ENCODE measurements at regions not wholly inside any gene's neighbourhood (a gene's known extent, or its start where the extent isn't known, plus 50 kb on each side); places are given as distances from the start of the nearest gene placed in this dataset.

DNA sequence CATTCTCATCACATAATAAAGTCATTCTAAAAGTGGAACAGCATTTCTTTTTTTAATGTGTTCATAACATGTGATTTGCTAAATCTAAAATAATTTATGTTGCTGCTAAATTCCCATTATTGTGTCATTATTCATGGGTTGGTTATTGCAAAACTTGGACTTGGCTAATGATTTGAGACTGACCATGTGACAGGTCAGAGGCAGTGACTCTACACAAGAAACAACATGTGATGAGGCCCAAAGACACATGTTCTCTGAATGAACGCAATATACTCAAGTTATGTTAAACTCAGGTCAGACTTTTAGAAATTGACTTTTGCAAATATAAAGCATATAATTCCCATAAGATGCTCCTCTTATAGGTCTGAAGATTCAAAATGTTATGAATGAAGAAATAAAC lies 566.1 kb downstream of the TBL1XR1 start:
- Histone ChIP-seq H4K91ac (ENCODE audit: insufficient read length, low read depth, low read length) (no peak overlapping the region), H3K14ac (ENCODE audit: insufficient read depth, low read length) (no peak overlapping the region), H2BK12ac (ENCODE audit: insufficient read length, low read depth, low read length) (no peak overlapping the region), H2BK5ac (ENCODE audit: insufficient read length, low read length) (no peak overlapping the region), H2AFZ (ENCODE audit: low read length) (no peak overlapping the region), H3K4ac (ENCODE audit: low read depth, low read length) (no peak overlapping the region), H3K23me2 (ENCODE audit: insufficient read length, low read depth, low read length, poor library complexity, severe bottlenecking) (no peaks in the 10 kb centered on the region), H3K79me2 (ENCODE audit: insufficient read depth, low read length) (no peaks in the 10 kb centered on the region), H3K23ac (ENCODE audit: insufficient read length, low read depth, low read length) (no peak overlapping the region), H3K27me3 (ENCODE audit: insufficient read depth, low read length) (no peaks in the 10 kb centered on the region), H3K4me1 (ENCODE audit: insufficient read depth, low read length) (no peaks in the 10 kb centered on the region; the same call in 1 of the 2 replicates), H3K79me1 (ENCODE audit: insufficient read depth, low read depth, low read length, poor library complexity, severe bottlenecking) (no peaks in the 10 kb centered on the region), H4K5ac (ENCODE audit: insufficient read length, low read depth, low read length) (no peak overlapping the region), H3K4me2 (ENCODE audit: insufficient read depth, insufficient read length, low read length) (no peak overlapping the region), H3T11ph (ENCODE audit: low read length) (no peak overlapping the region), H2BK120ac (ENCODE audit: low read depth, low read length, poor library complexity, severe bottlenecking) (no peak overlapping the region), H2BK20ac (ENCODE audit: low read depth, low read length, poor library complexity, severe bottlenecking) (no peak overlapping the region), H4K20me1 (ENCODE audit: control insufficient read depth, insufficient read depth, insufficient read length) (no peaks in the 10 kb centered on the region), H4K8ac (replicated peaks; ENCODE audit: insufficient read length, low read depth, low read length) (no peak overlapping the region), H3K27ac (ENCODE audit: insufficient read length, low read depth, low read length) (no peak overlapping the region), H3K9ac (ENCODE audit: extremely low read depth, insufficient read length, low read length) (no peak overlapping the region), H3K18ac (ENCODE audit: insufficient read length, low read depth, low read length) (no peak overlapping the region), H3K56ac (ENCODE audit: insufficient read length, low read depth, low read length) (no peak overlapping the region), H2BK15ac (ENCODE audit: low read depth, low read length) (no peak overlapping the region), H3K9me3 (ENCODE audit: control insufficient read depth, low read depth, low read length) (no peaks in the 10 kb centered on the region), H2AK5ac (ENCODE audit: insufficient read length, low read length) (no peak overlapping the region)
- TF ChIP-seq, protein P1, sequence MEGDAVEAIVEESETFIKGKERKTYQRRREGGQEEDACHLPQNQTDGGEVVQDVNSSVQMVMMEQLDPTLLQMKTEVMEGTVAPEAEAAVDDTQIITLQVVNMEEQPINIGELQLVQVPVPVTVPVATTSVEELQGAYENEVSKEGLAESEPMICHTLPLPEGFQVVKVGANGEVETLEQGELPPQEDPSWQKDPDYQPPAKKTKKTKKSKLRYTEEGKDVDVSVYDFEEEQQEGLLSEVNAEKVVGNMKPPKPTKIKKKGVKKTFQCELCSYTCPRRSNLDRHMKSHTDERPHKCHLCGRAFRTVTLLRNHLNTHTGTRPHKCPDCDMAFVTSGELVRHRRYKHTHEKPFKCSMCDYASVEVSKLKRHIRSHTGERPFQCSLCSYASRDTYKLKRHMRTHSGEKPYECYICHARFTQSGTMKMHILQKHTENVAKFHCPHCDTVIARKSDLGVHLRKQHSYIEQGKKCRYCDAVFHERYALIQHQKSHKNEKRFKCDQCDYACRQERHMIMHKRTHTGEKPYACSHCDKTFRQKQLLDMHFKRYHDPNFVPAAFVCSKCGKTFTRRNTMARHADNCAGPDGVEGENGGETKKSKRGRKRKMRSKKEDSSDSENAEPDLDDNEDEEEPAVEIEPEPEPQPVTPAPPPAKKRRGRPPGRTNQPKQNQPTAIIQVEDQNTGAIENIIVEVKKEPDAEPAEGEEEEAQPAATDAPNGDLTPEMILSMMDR (conservative IDR thresholded peaks at IDR 0.05), result no peak
- DNase-seq, result no peak
- no peaks in the 10 kb centered on the region for H3K27me3 Mint-ChIP-seq (ENCODE audit: low read depth)
- no peak overlapping the region for H3K27ac Mint-ChIP-seq
- no peaks in the 10 kb centered on the region for H3K36me3 Mint-ChIP-seq (ENCODE audit: insufficient read depth in 1 of 3, low read depth in 3 of 3)
- no peaks in the 10 kb centered on the region for H3K9me3 Mint-ChIP-seq
- H3K4me3 Mint-ChIP-seq, result no peak overlapping the region
- H3K4me1 Mint-ChIP-seq, result peaks cover 7 to 10% of the 10 kb centered on the region in 2 experiments
- WGBS (ENCODE audit: extremely low coverage, insufficient read length, low lambda C conversion rate), result no CpG with 5 or more reads among the region's 1 CpG

All from H9 (cell line).